HCT116 (cell line): ENCODE measurements at regions not wholly inside any gene's neighbourhood (a gene's known extent, or its start where the extent isn't known, plus 50 kb on each side); places are given as distances from the start of the nearest gene placed in this dataset.

ENCODE experiments used
- ATAC-seq: fragments of 200-7000 bp; cut with Tn5 transposase; 2 replicates; pipeline ENCODE4 v1.9.1; 2020; ENCODE audit warnings: mild to moderate bottlenecking, moderate library complexity
- BruUV-seq: library from RNA; stranded (reverse); fragments of 400-500 nt; replicated peaks from 2 replicates; lab custom pipeline; 2021; lab: Mats Ljungman, UMichigan
- CTCF ChIA-PET: fragments of 300-600 bp; sonication (Branson Sonifier 250); formaldehyde crosslinking; loops from one replicate; lab custom pipeline; 2021; ENCODE audit warnings: antibody characterized with exemption; lab: Charles Lee
- POLR2A ChIA-PET: fragments of 300-600, 350-600 bp; sonication (Branson Sonifier 250); formaldehyde crosslinking; loops from one replicate; lab custom pipeline; 2021; ENCODE audit warnings: antibody characterized with exemption; lab: Charles Lee
- RAD21 ChIA-PET, 2 experiments: fragments of 300-600 bp; sonication (Branson Sonifier 250); formaldehyde crosslinking; loops; one replicate each; lab custom pipeline; 2023; ENCODE audit warnings: low total read pairs in 2 of 2; ENCODE audit not compliant: uncharacterized antibody in 2 of 2, unreplicated experiment in 2 of 2, low non-redundant PET in 1 of 2; lab: Charles Lee
- DNase-seq: peaks from one replicate; pipeline ENCODE4 v3.0.0-alpha.2; 2010; ENCODE audit warnings: low read depth, low spot score
- H2AFZ ChIP-seq: fragments of 200-600 bp; shearing (Covaris generic), sonication (generic); 2 replicates; pipeline ENCODE4 v1.6.1; 2017; ENCODE audit warnings: low read depth, mixed run types, mixed read lengths, antibody characterized with exemption, low read length; ENCODE audit not compliant: poor library complexity, severe bottlenecking
- H3K27ac ChIP-seq: 2 replicates; pipeline ENCODE4 v1.5.1; 2012; ENCODE audit warnings: low read depth, low read length
- H3K27me3 ChIP-seq: fragments of 200-600 bp; sonication (generic); 2 replicates; pipeline ENCODE4 v1.6.1; 2016; ENCODE audit warnings: mixed run types, low read length, mixed read lengths; ENCODE audit not compliant: insufficient read depth
- H3K36me3 ChIP-seq, 2 experiments: fragments of 200-500 bp in 1 of 2; fragments of 200-600 bp in 1 of 2; sonication (Bioruptor generic) in 1 of 2; sonication (generic) in 1 of 2; 2 replicates each; pipeline versions ENCODE4 v1.5.1 to v1.6.1; 2014 to 2016; ENCODE audit warnings: low read length in 2 of 2, inconsistent platforms in 1 of 2, mixed read lengths in 1 of 2, mixed run types in 1 of 2; ENCODE audit not compliant: insufficient read depth in 2 of 2, control insufficient read depth in 1 of 2
- H3K4me1 ChIP-seq, 2 experiments: fragments of 200-600 bp in 1 of 2; sonication (generic) in 1 of 2; 2 replicates each; pipeline versions ENCODE4 v1.5.1 to v1.6.1; 2012 to 2017; ENCODE audit warnings: low read length in 2 of 2, inconsistent platforms in 1 of 2, mild to moderate bottlenecking in 1 of 2, mixed read lengths in 1 of 2, mixed run types in 1 of 2, moderate library complexity in 1 of 2; ENCODE audit not compliant: insufficient read depth in 2 of 2, control insufficient read depth in 1 of 2
- H3K4me2 ChIP-seq: fragments of 200-600 bp; sonication (generic); 2 replicates; pipeline ENCODE4 v1.6.1; 2017; ENCODE audit warnings: mixed run types, low read length, mixed read lengths
- H3K4me3 ChIP-seq, 2 experiments: fragments of 200-600 bp in 1 of 2; sonication (generic) in 1 of 2; replicated peaks in 1 of 2; 2 replicates each; pipeline ENCODE4 v1.5.1; 2011 to 2016; ENCODE audit warnings: low read length in 2 of 2, control low read depth in 1 of 2, low read depth in 1 of 2, mild to moderate bottlenecking in 1 of 2, mixed read lengths in 1 of 2, mixed run types in 1 of 2
- H3K79me2 ChIP-seq: fragments of 200-600 bp; sonication (generic); 2 replicates; pipeline ENCODE4 v1.6.1; 2017; ENCODE audit warnings: mild to moderate bottlenecking, mixed run types, low read length, moderate library complexity, mixed read lengths; ENCODE audit not compliant: insufficient read depth
- H3K9ac ChIP-seq: fragments of 200-600 bp; sonication (generic); 2 replicates; pipeline ENCODE4 v1.6.1; 2016; ENCODE audit warnings: low read length, mixed read lengths
- H3K9me2 ChIP-seq: fragments of 200-600 bp; sonication (generic), shearing (Covaris generic); 2 replicates; pipeline ENCODE4 v1.6.1; 2017; ENCODE audit warnings: mixed run types, mild to moderate bottlenecking, moderate library complexity; ENCODE audit not compliant: insufficient read depth
- H3K9me3 ChIP-seq, 2 experiments: fragments of 200-500 bp in 1 of 2; fragments of 200-600 bp in 1 of 2; sonication (Bioruptor generic) in 1 of 2; sonication (generic) in 1 of 2; 2 replicates each; pipeline ENCODE4 v1.6.1; 2014 to 2017; ENCODE audit warnings: low read length in 2 of 2, mixed read lengths in 2 of 2, inconsistent platforms in 1 of 2, low read depth in 1 of 2, mild to moderate bottlenecking in 1 of 2, mixed run types in 1 of 2, moderate library complexity in 1 of 2; ENCODE audit not compliant: control insufficient read depth in 1 of 2, insufficient read depth in 1 of 2
- H4K20me1 ChIP-seq: fragments of 200-600 bp; sonication (generic), shearing (Covaris generic); 2 replicates; pipeline ENCODE4 v1.6.1; 2017; ENCODE audit warnings: mixed run types, mild to moderate bottlenecking, moderate library complexity; ENCODE audit not compliant: insufficient read depth
- CEBPB ChIP-seq: IDR thresholded peaks from 2 replicates; pipeline ENCODE4 v1.6.1; 2012; ENCODE audit warnings: low read depth
- EGR1 ChIP-seq: IDR thresholded peaks from 2 replicates; pipeline ENCODE4 v1.6.1; 2012; ENCODE audit warnings: low read depth
- RAD21 ChIP-seq: IDR thresholded peaks from 2 replicates; pipeline ENCODE4 v1.6.1; 2012; ENCODE audit warnings: low read depth, mild to moderate bottlenecking
- SP1 ChIP-seq: IDR thresholded peaks from 2 replicates; pipeline ENCODE4 v1.6.1; 2012; ENCODE audit warnings: low read depth
- ZBTB33 ChIP-seq: IDR thresholded peaks from 2 replicates; pipeline ENCODE4 v1.6.1; 2011; ENCODE audit warnings: mild to moderate bottlenecking, low read length, moderate library complexity; ENCODE audit not compliant: insufficient replicate concordance; ENCODE audit errors: extremely low read depth
- ZFX ChIP-seq: fragments of 450-650 bp; IDR thresholded peaks from 2 replicates; pipeline ENCODE4 v1.6.1; 2017
- intact Hi-C: fragments of 100-400 bp; cut with micrococcal nuclease; formaldehyde crosslinking; loops from 2 replicates; pipeline ENCODE4 v1.10.0; 2022

- Histone ChIP-seq H3K27ac (no peak overlapping the region), H3K4me1 (peaks cover 0 to 9% of the 10 kb centered on the region in 2 experiments; a peak in 2 of 4 replicates), H3K79me2 (no peaks in the 10 kb centered on the region), H2AFZ (no peak overlapping the region), H3K36me3 (no peaks in the 10 kb centered on the region), H3K9me3 (no peaks in the 10 kb centered on the region), H3K4me2 (no peak overlapping the region), H3K9me2 (no peaks in the 10 kb centered on the region), H3K4me3 (no peak overlapping the region), H4K20me1 (no peaks in the 10 kb centered on the region), H3K9ac (no peak overlapping the region), H3K27me3 (no peaks in the 10 kb centered on the region; the same call in 1 of the 2 replicates)
- ChIA-PET CTCF (no interaction called here), POLR2A (no interaction called here), RAD21 (no interaction called here)
- DNase-seq = no peak
- intact Hi-C loops = no loop called here
- BruUV-seq = no TSS peak
- no peak for TF ChIP-seq EGR1
- TF ChIP-seq ZFX = no peak
- no peak for TF ChIP-seq SP1
- no peak for ATAC-seq
Observed at GRCh38 chr20:51196991-51197651, 174.2 kb upstream of the KCNG1 start.

DNA sequence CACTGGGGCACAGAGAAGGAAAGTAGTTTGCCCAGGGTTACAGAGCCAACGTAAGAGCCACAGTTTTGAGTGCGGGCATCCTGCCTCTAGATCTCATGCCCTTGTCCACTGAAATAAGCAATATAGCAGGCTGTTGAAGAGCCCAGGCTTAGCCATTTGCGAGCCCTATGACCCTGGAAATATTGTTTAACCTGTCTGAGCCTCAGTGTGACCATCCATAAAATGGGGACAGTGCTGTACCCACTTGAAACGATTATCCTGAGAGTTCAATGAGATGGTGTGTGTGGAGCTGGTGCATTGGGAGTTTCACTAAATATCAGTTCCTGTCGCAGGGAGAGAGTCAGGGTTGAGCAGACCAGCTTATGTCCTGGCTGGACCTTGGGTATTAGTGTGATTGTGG is 173.1 kb upstream of the KCNG1 start:
- Histone ChIP-seq H3K27me3 (no peaks in the 10 kb centered on the region; the same call in 1 of the 2 replicates), H3K9ac (no peak overlapping the region), H3K79me2 (no peaks in the 10 kb centered on the region), H3K4me2 (peak overlapping the region; percentile 15; the same call in 1 of the 2 replicates), H3K9me3 (no peaks in the 10 kb centered on the region), H3K36me3 (no peaks in the 10 kb centered on the region), H3K27ac (no peak overlapping the region), H2AFZ (no peak overlapping the region), H3K4me3 (no peak overlapping the region), H4K20me1 (no peaks in the 10 kb centered on the region), H3K4me1 (peaks cover 0 to 9% of the 10 kb centered on the region in 2 experiments; a peak in 2 of 4 replicates), H3K9me2 (no peaks in the 10 kb centered on the region)
- ChIA-PET RAD21 (no interaction called here), CTCF (no interaction called here), POLR2A (no interaction called here)
- ATAC-seq = no peak
- TF ChIP-seq CEBPB (no peak), RAD21 (no peak), ZBTB33 (no peak)
- BruUV-seq = no TSS peak
- intact Hi-C loops = no loop called here
- no peak for DNase-seq
